ENCODE measurements at regions not wholly inside any gene's neighbourhood (a gene's known extent, or its start where the extent isn't known, plus 50 kb on each side); places are given as distances from the start of the nearest gene placed in this dataset.

DNA sequence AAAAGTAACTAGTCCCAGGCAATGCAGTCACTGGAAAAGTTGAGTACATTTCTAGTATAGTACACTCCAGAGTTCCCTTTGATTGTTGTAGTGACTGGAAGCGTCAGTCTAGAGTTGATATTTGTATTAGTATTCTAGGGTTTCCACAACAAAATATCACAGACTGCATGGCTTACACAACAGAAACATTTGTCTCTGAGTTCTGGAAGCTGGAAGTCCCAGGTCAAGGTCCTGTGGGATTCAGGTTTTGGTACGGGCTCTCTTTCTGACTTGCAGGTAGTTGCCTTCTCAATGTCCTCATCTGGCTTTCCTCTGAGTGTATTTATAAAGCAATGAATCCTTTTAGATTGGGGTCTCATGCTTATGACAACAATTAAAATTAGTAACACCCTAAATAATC, 1119.1 kb upstream of the PHF14 start:
- TF ChIP-seq POLR2A (IDR thresholded peaks at IDR 0.05; ENCODE audit: low read length), result no peak
- no peak for TF ChIP-seq GATA1 (IDR thresholded peaks at IDR 0.05; ENCODE audit: low read depth, low read length)

Data from erythroblast (primary cell).